HG03045 (cell line): ENCODE measurements at regions not wholly inside any gene's neighbourhood (a gene's known extent, or its start where the extent isn't known, plus 50 kb on each side); places are given as distances from the start of the nearest gene placed in this dataset.
"Not testable (repeated sequence)": the region's sequence is repeated elsewhere in the genome, so short reads cannot be mapped to it uniquely, and the experiment has no call there.

ENCODE experiments used
- ATAC-seq: cut with Tn5 transposase; IDR thresholded peaks from one replicate; pipeline ENCODE4 v1.9.1; 2021; ENCODE audit warnings: mild to moderate bottlenecking, moderate library complexity; ENCODE audit not compliant: unreplicated experiment

DNA sequence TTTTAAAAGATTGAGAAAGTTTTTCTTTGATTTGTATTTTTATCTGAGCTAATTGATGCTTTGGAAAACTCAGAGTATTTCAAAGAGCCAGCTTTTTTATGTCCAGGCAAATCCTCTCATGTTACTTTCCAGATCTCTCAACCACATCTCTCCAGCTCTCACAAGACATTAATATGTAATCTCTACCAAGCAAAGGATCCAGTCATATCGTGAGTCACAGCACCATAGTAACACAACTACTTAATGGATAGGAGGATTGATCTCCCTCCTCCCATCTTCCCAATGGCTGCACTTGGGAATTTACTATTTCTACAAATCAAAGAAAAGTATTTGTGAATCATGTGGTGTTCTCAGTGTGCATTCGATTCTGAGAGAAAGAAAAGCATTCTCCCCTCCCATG lies 63.3 kb downstream of the POU4F1 start:
- ATAC-seq: no peak

DNA sequence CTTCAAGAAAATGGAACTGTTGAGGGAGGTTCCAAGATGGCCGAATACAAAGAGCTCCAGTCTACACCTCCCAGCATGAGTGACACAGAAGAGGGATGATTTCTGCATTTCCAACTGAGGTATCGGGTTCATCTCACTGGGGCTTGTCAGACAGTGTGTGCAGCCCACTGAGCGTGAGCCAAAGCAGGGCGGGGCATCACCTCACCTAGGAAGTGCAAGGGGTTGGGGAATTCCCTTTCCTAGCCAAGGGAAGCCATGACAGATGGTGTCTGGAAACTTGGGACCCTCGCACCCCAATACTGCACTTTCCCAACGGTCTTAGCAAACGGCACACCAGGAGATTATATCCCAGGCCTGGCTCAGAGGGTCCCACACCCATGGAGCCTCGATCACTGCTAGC lies 77.3 kb downstream of the POU4F1 start:
- ATAC-seq: not testable (repeated sequence)

DNA sequence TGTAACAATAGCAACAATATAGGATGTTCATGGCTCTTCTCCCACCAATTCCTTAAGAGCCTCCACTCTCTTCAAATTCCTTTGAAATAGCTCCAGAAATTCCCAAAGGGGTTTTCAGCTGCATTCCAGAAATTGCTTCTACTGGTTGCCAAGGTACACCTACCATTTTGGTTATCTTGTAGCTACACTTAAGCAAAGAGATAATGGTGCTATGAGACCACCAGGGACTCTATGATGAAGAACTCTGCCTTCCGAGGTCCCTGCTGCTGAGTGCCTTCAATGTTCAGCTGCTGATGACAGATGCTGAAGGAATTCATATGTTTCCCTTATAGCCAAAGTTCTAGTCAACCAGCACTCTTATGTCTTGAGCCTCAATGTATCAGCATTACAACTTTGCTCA lies 78.4 kb downstream of the POU4F1 start:
- ATAC-seq: no peak

DNA sequence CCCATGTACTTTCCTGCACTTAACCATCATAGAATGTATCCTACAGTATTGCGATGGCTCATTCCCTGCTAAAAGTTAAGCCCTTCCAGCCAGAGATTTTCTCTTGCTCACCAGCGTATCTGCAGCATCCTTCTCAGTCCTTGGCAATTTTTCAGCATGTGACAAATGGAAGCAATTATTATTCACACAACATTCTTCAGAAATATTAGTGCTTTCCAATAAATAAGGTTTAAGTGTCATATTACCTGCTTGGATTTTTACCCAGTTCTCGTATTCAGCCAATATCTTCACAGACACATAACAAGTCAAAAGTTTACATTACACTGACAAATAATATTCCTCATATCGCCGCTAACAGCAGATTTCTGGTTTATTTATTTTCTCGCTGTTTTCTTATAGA lies 82.3 kb downstream of the POU4F1 start:
- ATAC-seq: no peak

DNA sequence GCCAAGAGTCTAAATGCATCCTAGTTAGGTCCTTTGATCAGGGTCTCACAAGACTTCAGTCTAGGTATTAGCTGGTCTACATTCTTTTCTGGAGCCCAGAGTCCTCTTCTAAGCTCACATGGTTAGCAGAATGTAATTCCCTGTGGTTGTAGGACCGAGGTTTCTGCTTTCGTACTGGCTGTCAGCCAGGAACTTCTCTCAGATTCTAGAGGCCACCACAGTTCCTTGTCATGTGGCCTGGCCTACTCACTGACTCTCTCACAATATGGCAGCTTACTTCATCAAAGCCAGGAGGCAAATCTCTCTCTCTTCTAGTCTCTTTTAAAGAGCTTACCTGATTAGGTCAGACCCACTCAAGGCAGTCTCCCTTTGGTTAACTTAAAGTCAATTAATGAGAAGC lies 82.9 kb downstream of the POU4F1 start:
- no peak for ATAC-seq

DNA sequence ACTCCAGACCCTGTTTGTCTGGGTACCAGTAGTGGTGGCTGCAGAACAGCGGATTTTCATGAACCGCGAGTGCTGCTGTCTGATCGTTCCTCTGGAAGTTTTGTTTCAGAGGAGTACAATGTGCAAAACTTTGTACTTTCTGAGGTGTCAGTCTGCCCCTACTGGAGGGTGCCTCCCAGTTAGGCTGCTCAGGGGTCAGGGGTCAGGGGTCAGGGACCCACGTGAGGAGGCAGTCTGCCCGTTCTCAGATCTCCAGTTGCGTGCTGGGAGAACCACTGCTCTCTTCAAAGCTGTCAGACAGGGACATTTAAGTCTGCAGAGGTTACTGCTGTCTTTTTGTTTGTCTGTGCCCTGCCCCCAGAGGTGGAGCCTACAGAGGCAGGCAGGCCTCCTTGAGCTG lies 84.9 kb downstream of the POU4F1 start:
- ATAC-seq: not testable (repeated sequence)

DNA sequence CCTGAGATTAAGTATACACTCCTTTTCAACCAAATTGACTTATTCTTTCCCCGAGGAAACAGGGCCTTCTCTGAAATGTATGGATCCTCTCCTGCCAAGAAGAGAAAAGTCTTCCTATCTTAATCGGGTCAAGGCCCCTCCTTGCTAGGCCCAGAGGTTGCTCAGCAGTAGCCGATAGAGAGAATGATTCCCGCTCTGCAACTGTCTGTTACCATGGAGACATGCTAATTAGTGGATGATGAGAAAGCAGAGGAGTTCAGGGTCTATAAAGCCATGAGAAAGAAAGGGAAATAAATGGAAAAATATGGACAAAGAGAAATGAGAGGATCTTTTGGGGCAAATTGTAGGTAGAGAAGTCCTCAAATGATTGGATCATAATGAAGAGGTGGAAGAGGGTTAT lies 103.5 kb downstream of the POU4F1 start:
- no peak for ATAC-seq

DNA sequence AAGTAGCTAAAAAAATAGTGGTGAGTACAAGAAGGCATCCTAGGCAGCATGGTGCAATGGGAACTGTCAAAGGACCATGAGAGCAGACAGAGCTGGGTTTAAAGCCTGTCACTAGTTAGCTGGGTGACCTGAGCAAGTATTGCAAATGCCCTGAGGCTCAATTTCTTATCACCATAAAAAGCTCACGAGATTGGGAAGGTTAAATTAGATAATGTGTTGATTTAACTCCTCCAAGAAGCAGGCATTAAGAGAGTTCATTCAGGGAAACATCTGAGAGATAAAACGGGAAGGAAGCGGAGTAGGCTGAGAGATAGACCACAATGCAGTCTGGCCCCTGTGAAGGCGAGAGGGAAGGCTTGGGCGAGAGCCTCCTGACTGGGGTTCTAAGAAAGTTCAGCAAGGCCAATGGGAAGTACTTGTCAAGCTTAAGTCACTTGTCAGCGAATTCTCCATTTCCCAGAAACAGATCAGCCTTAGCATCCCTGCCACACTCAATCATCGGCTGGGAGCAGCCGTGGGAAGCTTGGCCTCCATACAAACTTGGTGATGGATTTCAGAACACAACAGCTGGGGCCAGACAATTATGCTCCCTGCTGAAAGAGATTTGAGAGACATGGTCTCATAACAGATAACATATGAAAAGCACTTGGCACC lies 105.5 kb downstream of the POU4F1 start:
- ATAC-seq: no peak

DNA sequence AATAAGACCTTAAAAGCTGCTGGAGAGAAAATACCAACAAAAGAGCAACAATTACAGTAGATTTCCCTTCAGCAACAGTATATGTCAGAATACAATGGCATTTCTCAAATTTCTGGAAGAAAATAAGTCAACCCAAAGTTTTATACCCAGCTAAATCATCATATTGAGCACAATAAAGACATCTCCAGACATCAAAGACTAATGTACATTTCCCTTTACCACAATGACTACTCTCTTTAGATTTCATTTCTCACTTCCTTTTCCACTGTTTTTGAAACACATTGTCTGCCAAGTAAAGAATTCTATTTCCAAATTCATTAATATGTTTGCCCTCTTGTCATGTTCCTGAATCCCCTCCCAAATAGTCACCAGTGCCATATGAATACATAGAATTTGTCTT lies 111.4 kb downstream of the POU4F1 start:
- ATAC-seq: no peak

DNA sequence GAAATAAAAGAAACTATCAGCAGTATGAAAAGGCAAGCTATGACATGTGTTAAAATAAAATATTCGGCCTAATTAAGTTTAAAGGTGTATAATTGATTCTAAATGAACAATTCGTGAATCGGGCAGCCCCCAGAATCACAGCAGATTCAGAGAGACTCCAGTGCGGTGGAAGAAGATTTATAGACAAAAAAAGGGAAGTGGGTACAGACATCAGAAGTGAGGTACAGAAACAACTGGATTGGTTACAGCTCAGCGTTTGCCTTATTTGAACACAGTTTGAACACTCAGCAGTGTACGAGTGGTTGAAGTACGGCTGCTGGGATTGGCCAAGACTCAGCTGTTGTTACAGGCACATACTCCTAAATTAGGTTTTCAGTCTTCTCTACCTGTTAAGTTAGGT lies 113.1 kb downstream of the POU4F1 start:
- ATAC-seq: not testable (repeated sequence)

DNA sequence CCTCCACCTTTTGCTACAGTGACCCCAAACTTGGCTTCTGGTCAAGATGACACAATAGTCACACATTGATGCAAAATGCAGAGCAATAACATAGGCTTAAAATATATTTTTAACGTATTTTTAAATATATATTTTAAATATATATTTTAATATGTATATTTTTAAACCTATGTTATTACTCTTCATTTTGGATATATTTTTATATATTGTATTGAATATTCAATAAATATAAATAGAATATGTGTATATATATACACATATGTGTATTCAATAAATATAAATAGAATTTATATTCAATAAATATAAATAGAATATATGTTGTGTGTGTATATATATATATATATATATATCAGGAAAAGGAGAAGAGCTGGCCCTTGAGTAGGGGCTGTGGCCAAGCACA lies 115.6 kb downstream of the POU4F1 start:
- no peak for ATAC-seq

DNA sequence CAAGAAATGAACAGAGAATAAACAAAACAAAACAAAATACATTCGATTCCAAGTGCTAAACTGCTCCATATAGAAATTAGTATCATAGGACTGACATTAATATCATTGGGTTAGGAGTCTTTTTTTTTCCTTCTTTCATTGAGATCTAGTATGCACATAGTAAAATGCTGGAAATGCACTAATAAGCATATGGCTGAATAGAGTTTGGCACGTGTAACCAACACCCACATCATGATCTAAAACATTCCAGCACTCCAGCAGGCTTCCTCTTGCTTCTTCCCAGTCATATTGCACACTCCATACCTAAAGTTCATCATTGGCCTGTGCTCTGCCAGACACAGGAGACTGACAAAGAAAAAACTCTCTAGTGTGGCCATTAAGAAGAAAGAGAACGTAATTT lies 117.5 kb downstream of the POU4F1 start:
- no peak for ATAC-seq

DNA sequence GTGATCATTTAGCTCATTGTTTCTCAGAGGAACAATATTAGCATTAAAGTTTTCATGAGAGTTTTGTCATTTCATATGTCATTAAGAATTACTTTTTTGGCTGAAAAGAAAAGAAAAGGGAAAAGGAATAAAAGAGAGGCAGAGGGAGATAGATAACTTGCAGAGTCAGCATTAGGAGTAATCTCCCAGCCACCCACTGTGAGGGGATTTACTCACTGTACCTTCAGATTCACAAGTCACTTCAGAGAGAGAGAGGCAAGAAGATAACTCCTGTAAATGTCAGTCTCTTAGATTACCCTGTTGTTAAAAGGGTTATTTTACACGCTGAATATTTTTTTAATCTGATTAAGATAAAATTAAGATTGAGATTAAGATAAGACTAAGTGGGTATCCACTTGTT lies 125.2 kb downstream of the POU4F1 start:
- no peak for ATAC-seq

DNA sequence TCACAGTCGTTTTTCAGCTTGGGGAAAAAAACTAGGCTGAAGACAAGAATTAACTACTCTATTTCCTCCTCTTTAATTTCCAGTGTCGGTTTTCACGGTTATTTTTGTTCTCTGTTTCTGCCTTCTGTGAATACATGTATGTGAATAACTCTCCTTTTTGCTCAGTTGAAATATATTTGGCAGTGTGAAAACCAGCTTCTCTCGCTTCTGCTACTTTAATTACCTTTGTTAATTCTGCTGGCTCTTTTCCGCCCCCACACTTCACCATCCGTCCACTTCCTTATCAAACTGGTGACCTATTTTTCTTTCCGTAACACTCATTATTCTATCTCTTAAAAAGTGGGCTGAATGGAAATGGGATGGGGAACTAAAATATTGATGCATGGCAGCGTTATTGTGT lies 126.4 kb downstream of the POU4F1 start:
- ATAC-seq: no peak

DNA sequence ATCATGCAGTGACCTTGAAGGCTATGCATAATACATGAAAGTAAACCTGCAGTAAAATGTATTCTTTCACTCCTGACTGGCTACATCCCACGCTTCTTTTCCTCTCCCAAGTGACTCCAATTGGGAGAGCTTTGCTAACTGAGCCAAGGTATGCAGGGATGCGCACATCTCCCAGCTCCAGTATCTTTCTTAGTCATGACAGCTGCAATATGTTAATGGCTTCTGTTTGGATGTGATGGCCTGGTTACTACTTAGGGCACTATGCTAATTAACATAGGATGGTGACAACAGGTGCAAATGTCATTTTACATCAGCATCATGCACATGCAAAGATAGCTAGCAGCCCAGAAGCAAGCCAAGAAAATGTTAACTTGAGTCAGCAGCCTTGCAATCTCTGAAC lies 134.7 kb downstream of the POU4F1 start:
- no peak for ATAC-seq

DNA sequence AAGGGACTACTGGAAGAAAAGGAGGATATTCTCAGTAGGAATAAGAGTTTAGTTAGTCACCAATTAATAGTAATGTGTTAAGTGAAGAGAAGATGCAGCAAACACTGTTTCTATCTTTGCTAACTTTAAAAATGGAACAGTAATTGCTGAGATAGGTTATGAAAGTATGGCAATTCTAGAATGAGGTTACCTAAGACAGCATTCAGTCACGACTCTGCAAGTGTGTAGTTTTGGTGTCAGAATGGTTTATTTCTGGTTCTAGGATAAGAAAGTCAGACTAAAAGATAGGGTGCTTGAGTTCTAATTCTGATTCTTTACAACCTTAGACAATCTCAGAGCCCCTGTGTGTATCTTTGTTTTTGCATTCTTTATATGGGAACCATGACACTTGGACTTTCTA lies 138.1 kb downstream of the POU4F1 start:
- no peak for ATAC-seq

DNA sequence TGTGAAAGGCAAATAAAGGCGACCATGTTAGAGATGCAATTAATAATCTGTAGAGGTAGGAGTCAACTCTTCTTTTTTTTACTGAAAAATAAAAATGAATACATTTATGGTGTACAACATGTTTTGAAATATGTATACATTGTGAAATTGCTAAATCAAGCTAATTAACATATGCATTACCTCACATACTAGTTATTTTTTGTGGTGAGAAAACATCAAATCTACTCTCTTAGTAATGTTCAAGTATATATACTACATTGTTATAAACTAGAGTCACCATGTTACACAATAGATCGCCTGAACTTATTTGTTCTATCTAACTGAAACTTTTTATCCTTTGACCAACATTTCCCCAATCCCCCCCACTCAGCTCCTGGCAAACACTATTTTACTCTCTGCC lies 143.2 kb downstream of the POU4F1 start:
- ATAC-seq: no peak

DNA sequence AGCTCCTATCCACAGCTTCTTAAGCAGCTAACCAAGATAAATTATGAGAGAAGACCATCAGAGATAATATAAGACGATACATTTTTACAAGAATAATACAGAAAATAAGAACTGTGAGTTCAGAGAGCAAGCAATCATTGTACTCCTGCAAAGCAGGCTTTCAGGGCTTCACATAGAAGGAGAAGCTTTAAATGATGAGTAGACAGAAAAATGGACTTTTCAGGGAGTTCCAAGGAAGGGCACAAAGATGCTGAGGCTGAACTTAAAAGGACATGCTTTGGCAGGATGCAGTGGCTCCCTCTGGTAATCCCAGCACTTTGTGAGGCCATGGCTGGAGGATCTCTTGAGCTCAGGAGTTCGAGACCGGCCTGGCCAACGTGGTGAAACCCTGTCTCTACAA lies 159.5 kb downstream of the POU4F1 start:
- ATAC-seq: no peak

DNA sequence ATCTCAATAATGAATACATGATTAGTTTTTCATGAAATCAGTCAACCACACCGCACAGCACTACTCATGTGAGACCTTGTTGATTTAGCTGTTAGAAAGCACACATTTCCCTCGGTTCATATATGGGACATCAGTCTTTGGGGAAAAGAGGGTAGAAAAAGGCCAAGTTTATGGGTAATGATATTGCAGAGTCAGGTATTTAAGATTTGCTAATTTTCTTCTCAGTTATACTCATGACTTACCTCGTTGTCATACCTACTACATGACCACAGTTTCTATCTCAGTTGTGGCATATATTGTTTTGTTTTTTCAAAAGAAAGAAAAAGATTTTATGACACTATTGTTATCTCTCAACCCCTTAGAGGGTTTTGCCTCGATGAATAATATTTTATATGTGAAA lies 165.6 kb downstream of the POU4F1 start:
- no peak for ATAC-seq

DNA sequence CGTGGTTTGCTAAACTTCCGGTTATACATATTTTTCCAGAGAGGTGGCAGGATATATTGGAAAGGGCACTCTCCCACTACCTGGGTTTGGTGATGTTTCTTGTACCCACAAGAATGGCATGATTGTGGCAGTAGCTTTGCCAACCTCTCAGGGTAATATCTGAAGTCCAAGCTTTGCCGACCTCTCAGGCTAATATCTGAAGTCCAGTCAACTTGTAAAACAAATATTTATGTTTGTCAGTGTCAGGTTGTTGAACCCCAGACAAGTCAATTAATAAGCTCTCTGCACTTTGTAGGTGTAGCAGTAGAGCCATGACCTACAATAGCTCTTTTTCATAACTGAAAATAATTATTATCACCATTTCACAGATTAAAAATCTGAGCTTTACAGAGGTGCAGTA lies 167.0 kb downstream of the POU4F1 start:
- ATAC-seq: no peak

DNA sequence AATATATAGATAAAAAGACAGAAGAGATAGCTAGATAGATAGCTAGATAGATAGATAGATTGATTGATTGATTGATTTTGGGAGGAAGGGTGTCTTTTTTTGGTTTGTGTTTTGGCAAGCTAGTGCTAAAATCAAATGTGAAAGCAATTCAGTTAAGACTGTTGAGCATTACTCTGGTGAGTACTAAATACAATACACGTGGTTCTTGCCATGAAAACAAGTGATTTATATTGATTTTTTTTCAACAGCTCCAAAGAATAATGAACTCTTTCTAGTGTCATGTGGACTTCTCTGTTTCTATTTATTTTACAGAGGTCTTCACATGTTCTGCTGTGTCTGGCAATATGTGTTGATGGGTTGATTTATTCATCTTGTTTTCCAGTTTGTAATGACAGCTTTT lies 172.0 kb downstream of the POU4F1 start:
- ATAC-seq: no peak

DNA sequence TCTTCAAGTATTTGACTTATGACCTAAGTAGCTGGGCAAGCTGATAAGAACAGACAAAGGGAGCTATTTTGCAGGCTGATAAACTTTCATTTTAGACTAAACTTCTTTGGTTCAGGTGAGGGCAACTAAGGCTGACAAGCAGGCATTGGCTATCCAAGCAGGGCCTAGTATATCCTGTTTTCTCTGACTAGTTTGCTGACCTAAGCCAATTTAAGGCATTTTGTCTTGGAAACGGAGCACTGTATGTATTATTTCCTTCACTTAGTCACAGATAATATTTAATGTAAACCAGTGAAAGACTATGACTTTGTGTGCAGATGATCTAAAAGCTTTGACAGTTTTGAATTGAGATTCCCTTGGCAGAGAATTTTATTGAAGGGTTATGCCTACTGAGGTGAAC lies 172.5 kb downstream of the POU4F1 start:
- ATAC-seq: no peak

DNA sequence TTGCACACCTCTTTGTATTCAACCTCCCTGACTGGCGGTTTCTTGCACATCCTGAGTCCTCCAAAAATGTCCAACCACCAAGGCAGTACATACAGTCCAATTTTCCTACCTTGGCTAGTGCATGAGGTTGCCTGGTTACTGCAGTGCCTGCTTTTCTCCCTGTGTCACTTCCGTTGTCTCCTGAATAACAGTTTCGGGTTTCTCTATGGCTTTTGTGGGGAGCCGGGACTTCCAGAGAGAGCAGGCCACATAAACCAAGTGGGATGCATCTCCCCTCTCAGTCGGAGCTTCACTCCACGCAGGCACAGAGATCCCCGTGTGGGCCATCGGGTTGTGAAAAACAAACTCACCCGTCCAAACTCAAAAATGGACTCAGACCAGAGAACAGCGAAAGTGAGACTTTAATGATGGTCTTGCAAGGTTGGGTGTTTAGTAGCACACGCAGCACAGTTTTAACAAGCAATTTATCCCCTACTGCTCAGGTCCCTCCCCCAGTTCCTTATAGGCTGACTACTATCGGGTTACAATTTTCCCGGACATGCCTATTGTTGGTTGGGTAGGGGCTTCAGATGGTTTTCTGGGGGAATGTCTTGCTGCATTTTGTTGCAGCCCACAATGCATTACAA lies 173.1 kb downstream of the POU4F1 start:
- no peak for ATAC-seq
